Gastroesophageal sphincter (tissue), 3 donors: ENCODE measurements at regions not wholly inside any gene's neighbourhood (a gene's known extent, or its start where the extent isn't known, plus 50 kb on each side); places are given as distances from the start of the nearest gene placed in this dataset.

Experiments
- CTCF ChIP-seq, 4 experiments: fragments of 200-600 bp in 2 of 4; fragments of 450-650 bp in 2 of 4; sonication (generic) in 1 of 4; IDR thresholded peaks; one replicate each; pipeline ENCODE4 v1.5.1; 2017 to 2019; ENCODE audit warnings: antibody characterized with exemption in 4 of 4, mild to moderate bottlenecking in 2 of 4, moderate library complexity in 2 of 4
- POLR2A ChIP-seq, 2 donors: fragments of 450-650 bp; IDR thresholded peaks; one replicate each; pipeline ENCODE4 v1.6.1; 2017; ENCODE audit warnings: antibody characterized with exemption in 2 of 2, mild to moderate bottlenecking in 2 of 2, moderate library complexity in 1 of 2
- POLR2AphosphoS5 ChIP-seq: sonication (generic); formaldehyde crosslinking; IDR thresholded peaks from one replicate; pipeline ENCODE4 v1.6.1; 2017; ENCODE audit warnings: antibody characterized with exemption

DNA sequence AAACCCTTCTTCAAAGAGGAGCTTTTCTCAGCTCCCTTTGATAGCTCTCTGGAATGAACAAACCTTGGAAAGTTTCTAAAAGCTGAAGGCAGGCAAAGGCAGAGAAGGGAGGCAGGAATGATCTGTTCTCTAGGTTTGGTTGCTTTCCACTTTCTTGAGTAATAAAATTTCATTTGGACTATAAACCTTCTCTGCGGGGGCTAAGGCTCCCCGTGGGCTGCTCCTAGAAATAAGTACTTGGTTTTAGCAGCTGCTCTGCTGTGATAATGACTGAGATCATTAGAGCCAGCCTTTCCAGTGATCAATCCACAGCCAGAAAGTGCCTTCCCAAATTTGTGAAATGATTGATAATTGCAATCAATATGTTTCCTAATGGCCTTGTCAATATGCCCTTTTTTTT lies 183.8 kb upstream of the HTR2A start:
- no peak for TF ChIP-seq CTCF (IDR thresholded peaks at IDR 0.05)
- no peak for TF ChIP-seq POLR2AphosphoS5
- no peak for TF ChIP-seq POLR2A (IDR thresholded peaks at IDR 0.05)
